Fibroblast of gingiva (primary cell): ENCODE measurements at regions not wholly inside any gene's neighbourhood (a gene's known extent, or its start where the extent isn't known, plus 50 kb on each side); places are given as distances from the start of the nearest gene placed in this dataset.
"Not testable (repeated sequence)": the region's sequence is repeated elsewhere in the genome, so short reads cannot be mapped to it uniquely, and the experiment has no call there.

ENCODE experiments used
- DNase-seq: peaks from one replicate; pipeline ENCODE4 v3.0.0-alpha.2; 2011; ENCODE audit warnings: low read depth

DNA sequence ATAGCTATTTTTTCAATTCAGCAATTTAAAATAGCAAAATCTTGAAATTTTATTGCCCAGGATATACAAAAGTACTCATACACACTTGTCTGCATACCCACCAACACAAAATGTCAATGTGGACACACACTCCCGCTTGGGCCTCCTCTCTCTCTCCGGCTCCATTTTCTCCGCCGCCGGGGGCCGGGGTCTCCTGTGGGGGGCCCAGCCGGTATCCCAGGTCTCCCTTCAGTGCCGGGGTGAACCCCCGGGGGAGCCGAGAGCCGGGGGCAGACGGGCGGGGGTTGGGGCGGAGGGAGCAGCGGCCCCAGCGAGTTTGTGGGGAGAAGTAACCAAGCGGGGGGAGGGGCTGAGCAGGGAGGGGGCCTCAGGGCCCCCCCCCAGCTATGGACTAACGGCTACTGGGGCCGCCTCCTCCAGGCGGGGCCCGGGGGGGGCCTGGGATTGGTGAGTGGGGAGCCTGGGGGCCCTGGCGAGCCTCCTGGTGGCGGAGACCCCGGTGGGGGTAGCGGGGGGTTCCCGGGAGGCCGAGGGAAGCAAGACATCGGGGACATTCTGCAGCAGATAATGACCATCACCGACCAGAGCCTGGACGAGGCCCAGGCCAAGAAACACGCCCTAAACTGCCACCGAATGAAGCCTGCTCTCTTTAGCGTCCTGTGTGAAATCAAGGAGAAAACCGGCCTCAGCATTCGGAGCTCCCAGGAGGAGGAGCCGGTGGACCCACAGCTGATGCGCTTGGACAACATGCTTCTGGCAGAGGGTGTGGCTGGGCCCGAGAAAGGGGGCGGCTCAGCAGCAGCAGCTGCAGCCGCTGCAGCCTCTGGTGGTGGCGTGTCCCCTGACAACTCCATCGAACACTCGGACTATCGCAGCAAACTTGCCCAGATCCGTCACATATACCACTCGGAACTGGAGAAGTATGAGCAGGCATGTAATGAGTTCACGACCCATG lies 56.6 kb downstream of the CHST2 start:
- DNase-seq = not testable (repeated sequence)

DNA sequence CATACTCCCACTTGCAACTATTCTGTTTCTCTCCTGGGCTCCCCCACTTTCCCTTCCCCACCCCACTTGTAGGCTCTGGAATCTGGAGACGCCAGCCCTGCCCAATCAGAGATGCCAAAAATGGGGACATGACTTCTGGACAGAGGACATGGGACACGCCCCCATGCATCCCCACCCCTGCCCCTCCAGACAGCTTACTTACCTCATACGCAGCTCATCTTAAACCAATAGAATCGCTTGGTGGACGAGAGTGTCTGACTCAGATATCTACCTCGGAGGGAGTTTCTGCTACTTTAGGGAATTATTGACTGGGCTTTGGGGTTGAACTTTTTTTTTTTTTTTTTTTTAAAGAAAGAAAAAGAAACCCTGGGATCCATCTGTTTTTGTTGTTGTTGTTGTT lies 58.4 kb downstream of the CHST2 start:
- DNase-seq = not testable (repeated sequence)

DNA sequence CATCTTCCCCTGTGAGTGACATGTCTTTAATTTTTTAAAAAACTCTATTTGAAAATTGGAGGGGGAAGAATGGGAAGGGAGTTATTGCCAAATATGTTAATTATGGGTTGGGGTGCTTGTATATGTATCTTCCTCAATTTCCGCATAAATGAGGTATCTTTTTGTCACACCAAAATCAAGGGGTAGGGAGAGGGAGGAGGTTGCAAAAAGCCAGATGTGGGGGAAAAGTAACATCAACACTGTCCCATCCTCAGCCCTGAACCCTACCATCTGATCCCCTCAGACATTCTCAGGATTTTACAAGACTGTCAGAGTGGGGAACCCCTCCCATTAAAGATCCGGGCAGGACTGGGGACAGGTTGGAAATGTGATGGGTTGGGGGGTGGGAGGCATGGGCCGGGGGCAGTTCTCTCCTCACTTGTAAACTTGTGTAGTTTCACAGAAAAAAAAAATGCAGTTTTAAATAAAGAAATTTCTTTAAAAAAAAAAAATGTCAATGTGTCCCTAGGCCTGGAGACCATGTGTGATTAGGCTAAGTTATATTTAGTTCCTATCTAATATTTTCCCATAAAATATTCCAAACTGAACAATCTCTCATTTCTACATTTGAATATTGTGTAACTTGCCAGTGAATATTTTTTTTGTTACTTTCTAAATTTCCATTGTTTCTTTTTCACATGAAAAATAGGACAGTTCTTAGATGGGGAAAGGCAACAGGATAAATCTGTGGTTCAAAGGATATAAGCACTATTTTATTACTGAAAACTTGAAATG lies 59.4 kb downstream of the CHST2 start:
- not testable (repeated sequence) for DNase-seq

DNA sequence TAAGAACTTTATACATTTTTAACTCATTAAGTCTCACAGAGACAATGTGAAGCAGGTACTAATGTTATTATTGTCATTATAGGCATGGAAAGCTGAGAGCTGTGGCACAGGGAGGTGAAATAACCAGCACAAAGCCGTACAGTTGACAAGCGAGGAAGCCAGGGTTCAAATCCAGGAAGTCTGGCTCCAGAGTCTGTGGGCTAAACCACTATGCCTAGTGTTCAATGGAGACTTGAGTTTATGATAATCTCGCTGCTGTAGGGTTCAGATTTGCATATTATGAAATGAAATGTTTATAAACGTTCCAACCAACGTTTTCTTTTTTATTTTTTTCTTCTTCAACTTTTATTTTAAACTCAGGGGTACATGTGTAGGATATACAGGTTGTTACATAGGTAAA lies 60.0 kb downstream of the CHST2 start:
- DNase-seq = no peak

DNA sequence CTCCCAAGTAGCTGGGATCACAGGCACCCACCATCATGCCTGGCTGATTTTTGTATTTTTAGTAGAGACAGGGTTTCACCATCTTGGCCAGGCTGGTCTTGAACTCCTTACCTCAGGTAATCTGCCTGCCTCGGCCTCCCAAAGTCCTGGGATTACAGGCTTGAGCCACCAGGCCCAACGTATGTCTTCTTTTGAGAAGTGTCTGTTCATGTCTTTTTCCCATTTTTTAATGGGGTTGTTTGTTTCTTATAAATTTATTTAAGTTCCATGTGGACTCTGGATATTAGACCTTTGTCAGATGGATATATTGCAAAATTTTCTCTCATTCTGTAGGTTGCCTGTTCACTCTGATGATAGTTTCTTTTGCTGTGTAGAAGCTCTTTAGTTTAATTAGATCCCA lies 61.3 kb downstream of the CHST2 start:
- not testable (repeated sequence) for DNase-seq

DNA sequence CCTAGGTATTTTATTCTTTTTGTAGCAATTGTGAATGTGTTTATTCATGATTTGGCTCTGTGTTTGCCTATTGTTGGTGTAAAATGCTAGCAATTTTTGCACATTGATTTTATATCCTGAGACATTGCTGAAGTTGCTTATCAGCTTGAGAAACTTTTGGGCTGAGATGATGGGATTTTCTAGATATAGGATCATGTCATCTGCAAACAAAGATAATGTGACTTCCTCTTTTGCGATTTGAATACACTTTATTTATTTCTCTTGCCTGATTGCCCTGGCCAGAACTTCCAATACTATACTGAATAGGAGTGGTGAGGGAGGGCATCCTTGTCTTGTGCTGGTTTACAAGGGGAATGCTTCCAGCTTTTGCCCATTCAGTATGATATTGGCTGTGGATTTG lies 62.4 kb downstream of the CHST2 start:
- not testable (repeated sequence) for DNase-seq

DNA sequence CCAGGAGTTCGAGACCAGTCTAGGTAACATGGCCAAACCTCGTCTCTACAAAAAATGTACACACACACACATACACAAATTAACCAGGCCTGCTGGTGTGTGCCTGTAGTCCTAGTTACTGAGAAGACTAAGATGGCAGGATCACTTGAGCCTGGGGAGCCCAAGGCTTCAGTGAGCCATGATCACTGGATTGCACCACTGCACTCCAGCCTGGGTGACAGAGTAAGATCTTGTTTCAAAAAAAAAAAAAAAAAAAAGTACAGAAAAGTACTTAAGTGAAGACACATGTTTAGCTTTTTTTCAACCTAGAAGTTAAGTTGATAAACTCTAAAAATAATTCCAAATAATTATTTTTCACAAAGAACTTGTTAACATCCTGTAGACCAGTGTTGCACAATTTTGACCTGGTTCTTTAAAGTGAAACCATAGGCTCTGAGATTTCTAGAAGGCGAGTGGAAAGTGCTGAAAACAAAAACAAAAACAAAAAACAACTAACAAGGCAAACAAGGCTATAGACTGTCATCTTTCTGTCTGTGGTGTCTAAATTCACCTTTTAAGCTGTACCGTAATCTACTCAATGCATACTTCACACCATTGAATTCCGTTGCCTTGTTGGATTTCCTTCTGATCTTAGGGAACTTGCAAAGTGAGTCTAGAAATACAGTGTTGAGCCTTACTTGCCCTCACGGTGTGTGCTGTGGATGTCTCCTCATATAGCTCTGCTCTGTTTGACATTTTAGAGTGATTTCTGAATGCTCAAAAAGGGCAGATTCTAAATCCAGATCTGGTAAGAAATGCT lies 63.5 kb downstream of the CHST2 start:
- peak; percentile 72 for DNase-seq

DNA sequence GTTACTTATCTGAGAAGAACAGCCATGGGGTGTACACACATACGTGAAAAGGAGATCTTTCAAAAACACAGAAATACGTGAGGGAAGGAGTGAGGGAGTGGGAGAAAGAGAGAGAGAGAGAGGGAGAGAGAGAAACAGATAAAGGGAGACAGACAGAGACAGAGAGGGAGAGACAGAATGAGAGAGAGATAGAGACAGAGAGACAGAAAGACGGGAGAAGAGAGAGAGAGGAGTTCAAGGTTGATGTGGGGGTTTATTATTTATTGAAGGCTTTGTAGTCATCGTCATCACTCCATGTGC lies 64.0 kb downstream of the CHST2 start:
- DNase-seq = no peak

DNA sequence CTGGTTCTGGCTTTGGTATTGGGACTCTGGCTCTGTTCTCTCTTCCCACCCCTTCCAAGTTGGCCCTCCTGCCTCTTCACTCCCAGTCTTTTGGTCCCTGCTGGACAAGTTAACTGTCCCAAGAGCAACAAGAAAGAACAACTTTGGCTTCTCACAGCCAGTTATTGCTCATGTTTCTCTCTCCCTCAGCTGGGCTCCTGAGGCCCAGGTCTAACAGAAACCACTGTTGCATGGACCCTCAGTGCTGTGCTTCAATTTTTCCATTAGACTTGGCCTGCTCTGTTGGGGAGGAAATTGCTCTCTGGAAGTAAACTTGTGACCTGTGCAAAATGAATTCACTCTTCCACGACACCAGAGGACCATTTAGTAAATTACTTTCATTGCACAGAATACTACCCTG lies 64.5 kb downstream of the CHST2 start:
- no peak for DNase-seq

DNA sequence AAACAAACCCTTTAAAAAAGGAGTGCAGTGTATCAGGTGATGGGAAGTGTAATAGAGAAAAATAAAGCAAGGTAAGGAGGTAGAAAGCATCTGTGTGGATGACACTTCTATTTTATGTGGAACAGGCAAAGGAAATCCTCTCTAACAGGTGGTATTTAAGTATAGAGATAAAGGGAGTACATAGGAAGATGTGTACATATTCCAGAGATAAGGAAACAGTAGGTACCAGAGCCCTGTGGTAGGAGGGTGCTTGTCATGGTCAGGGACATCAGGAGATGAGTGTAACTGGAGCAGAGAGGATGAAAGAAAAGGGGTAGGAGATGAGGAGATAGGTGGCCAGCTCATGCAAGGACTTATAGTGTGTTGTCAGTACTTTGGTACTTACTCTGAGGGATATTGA lies 65.8 kb downstream of the CHST2 start:
- no peak for DNase-seq

DNA sequence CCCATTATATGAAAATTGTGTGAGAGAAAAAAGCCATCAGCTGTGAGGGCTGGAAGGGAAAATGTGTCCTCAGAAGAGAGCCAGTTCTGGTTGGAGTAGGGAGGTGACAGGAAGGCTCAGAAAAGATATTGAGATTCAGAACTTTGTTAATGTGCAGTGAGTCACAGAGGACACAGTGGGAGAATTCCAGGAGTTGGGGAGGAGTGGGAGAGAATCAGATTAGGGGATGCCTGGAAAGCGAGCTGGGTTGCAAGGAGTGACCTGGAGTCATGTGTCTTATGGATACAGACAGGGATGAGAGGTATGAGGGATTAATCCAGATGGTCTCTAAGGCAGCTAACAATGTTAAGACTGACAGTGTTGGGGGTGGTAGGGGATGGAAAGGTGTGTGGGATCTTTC lies 67.5 kb downstream of the CHST2 start:
- DNase-seq = no peak

DNA sequence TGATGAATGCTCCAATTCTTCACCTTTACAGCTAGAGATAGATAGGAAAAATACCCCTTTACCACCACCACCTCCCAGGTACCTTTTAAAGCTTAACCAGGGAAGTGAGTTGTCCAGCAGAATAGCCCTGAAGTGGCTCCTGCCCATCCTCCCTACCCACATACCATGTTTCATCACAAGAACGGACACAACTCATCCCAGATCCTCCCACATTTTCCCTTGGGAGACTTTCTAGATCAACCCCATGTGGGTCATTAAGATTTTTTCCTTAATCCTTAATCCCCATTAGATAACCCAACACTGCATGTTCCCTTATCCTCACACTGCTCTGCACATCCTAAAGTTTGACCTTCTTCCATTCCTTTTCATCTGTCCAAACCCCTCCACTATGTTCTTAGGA lies 69.3 kb downstream of the CHST2 start:
- no peak for DNase-seq

DNA sequence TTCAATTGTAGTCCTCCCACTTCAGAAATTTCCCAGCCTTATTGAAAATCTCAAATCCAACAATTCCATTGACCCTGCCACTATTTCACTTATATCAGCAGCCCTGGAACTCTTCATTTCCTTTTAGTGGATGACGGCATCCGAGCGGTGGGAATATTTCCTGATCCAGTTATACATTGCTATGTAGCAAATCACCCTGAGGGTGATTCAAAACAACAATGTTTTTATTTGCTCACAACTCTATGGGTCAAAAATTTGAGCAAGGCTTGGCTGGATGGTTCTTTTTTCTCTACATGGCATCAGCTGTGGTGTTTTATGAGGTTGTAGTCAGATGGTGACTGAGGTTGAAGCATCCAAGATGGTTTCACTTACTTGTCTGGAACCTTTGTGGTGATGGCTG lies 70.5 kb downstream of the CHST2 start:
- DNase-seq = no peak

DNA sequence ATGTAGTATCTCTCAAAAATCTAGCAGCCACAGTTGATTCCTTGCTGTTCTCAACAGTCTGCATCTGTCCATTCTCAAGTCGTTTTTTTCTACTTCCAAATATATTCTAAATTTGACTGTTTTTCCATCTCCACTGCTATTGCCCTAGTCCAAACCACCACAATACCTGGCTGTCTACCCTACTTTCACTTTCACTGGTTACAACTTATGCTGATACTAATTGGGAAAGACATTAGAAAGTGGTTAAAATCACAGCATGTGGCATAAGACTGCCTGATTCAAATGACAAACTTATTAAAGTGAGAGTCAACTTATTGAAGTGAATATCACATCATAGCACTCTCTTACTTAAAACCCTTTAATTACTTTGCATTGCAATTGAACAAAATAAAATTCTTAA lies 72.6 kb downstream of the CHST2 start:
- DNase-seq = no peak

DNA sequence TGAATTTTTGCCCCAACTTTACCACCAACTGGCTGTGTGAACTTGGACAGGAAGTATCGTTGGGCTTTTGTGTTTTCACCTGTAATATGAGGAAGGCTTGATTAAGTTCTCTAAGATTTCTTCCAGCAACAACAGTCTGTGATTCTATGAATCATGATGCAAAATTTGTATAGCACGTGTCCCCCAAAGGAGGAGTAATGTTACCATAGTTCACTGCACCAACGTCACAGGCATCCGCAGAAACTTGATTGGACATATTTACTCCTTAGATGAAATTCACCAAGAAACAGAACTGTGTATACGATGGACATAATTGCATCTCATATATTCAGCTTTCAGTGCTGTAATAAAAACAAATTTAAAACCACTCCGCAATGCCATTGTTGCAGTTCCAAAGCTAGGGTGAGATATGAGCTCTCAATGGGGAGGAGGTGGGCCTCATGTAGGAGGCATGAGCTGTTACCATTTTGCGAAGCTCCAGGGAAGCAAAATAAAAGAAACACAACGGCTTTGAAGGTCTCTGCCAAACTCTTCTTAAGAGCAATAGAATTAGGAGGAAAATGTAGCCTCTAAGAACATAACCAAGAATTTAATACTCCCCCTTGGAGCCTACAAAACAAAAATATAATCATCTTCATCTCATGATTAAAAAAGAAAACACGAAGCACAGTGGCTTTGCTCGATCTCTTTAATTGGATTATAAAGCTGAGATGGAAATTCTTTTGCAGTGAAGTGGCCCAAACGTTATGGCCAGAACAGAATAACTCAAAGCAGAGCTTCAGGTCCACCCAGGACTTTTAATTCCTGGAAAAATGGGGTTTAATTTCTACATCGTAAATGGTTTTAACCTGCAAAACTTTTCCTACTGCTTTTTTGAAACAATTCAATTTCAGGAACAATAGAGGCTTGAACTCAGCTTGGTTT lies 80.7 kb downstream of the CHST2 start:
- DNase-seq = peak; percentile 16

DNA sequence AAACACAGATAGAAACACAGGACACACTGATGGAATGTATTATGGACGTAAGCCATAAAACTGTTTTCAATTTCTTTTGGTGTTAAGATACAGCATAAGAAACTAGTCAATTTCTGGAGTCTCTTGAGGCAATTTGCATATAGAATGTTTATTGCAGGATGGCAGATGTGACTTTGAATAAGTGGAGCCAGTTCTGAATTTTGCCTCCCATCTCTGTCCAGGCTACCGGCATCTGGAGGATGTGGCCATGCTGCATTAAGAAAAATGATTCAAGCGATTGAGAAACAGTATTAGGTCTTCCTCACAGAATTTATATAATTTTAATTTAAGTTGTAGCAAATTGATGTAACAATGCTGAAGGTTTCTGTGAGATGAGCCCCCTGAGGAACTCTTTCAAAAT lies 81.5 kb downstream of the CHST2 start:
- peak; percentile 58 for DNase-seq

DNA sequence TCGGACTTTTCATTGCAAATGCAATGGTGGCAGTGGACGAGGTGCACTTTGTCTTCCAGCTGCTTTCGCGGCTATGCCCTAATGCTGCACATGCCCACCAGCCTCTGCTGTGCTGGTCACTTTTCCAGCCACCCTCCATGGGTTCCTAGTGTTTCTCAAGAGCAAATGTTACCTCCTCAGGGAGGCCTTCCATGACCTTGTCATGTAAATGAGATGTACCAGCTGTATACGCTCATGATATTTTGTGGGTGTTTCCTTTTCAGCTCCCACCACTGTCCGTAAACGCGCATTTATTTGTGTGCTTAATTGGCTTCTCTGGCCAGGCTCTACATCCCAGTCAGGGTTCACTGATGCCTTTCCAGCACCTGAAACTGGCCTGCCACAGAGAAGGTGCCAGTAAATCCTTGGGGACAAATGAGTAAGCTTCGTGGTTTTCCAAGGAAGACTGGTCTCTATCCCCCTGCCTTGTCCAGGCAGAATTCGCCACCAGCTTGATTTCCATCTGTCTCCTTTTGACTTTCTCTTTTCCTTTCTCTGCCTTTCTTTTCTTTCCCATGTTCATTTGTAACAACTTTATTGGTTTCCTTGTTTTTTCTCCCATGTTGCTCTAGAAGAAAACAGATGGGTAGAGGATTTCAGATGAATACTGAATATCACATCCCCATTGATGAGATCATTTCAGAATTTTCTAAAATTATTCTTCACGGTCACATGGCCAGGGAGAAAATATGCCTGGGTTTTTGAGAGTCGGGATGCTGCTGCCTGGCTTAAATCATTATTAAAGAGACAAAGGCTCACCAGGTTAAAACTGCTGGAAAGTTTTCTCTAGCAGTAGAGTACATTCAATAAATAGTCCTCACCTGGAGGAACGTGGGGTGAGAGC lies 82.5 kb downstream of the CHST2 start:
- no peak for DNase-seq

DNA sequence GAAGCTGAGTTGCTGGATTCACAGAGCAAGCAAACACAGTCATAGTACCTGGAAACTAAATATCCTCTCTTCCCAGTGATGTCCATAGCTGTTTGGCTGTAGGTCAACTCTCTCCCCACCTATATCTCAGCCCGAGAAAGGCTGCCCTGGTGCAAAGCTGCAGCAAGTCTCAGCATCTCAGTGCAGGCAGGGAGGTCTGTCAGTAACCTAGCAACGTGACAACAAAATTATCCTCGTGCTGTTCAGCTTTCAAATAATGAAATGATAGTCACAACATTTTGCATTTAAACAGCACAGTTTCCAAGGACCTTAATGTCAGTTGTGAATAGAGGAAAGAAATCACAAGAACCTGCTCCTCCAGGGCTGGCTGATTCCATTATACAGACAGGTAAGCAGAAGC lies 83.6 kb downstream of the CHST2 start:
- no peak for DNase-seq

DNA sequence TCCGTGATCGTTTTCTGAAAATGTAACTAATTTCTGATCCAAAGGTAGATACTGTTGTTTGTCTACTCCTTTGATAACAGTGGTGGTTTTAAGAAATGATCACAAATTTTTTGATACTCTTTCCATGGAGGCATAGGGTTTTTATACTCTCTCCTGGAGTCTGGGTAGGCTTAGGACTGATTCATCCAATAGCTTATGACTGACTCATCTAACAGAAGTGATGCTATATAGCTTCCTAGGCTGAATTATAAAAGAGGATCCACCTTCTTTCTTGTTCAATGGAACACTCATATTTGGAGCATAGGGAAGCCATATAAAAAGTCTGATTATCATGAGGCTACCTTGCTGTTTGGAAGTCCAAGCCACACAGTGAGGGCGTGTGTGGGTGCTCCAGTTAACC lies 84.3 kb downstream of the CHST2 start:
- DNase-seq = no peak

DNA sequence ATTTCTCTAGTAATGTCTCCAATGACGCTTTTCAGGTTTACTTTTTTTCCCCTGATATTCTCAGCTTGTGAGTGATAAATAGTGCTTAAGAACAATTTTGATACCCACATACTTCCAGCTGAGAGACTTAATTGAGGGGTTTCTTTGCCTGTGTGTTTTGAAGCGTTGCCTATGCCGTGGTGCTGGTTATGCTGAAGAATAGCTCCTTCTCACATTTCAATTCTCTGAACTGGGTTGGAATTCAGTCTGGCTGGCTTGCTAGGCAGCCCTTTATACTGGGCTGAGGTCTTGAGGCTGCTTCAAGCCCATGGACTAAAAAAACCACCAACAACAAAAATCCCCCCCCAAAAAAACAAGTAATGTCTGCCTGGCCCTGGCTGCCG lies 87.4 kb downstream of the CHST2 start:
- no peak for DNase-seq
